ENCODE measurements at regions not wholly inside any gene's neighbourhood (a gene's known extent, or its start where the extent isn't known, plus 50 kb on each side); places are given as distances from the start of the nearest gene placed in this dataset.

DNA sequence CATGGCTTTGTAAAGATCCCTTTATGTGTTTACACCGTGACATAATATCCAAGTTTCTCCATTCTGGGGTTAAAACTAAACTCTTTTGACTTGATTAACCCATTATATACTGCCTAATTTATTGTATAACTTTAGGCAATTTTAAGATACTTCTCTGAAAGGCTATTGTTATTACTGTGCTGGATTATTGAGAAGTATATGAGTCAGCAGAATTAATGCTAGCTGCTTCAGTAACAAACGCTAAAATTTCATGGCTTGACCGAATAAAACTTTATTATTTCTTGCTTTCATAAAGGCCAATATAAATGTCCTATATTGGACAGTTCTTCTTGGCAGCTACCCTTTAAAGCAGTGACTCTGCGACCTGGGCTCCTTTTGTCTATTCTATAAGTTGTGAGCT lies 853.9 kb downstream of the SORCS3 start:
- no peak for DNase-seq

- no peak for DNase-seq
These were observed 853.2 kb downstream of the SORCS3 start for GRCh38 chr10:105494303-105494702.

- no peak for DNase-seq
These were observed 832.1 kb downstream of the SORCS3 start for GRCh38 chr10:105473170-105473569.

DNA sequence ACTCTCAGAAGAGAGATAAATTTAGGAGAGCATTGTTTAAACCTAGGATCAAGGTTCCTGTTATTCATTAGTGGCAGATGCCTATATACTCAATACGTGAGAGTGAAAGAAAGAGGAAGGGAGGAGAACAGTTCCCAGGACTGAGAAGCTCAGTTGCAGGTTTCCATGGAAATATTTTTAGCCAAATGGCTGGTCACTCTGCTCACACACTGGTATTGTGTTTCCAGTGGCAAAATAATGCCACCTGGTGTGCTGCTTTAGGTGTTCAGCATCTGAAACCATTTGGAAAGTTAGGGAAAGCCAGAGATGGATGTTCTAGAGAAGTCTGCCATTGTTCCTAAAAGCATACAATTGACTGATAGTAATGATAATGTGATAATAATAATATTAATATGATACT lies 827.7 kb downstream of the SORCS3 start:
- no peak for DNase-seq

DNA sequence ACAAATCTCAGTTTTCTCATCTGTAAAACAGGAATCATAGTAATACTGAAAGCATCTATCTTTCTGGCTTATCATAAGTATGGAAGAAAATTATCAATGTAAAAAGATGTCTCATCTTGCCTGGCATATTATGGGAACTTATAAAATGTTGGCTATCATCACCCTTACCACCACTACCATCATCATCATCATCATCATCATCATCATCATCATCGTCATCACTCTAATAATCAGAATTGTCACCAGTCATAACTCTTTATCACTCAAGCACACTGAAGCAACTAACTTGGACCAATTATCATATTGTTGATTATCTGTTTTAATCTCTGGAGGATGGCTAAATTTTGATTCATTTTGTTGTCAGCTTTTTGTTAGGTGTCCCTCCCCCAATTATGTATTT lies 825.4 kb downstream of the SORCS3 start:
- DNase-seq, result no peak

- no peak for DNase-seq
These were observed 793.9 kb downstream of the SORCS3 start for GRCh38 chr10:105434970-105435369.

- DNase-seq, result no peak
These were observed 772.9 kb downstream of the SORCS3 start for GRCh38 chr10:105413997-105414396.

DNA sequence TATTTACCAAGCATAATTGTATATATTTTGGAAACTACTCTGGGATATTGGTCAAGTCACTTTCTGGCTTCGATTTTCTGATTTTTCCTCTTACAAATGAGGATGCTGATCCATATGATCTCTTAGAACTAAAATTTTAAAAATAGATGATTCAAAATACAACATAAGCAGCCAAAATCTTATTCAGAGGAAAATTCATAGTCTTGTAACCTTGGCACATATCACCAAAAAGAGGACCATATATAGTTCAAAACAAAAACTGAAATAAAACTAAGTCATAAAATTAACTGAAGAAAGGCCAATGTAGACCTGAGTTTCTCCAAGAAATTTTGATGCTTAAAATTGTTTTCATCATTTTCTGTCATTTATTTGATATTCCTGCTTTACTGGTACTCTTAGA lies 768.3 kb downstream of the SORCS3 start:
- DNase-seq, result no peak

DNA sequence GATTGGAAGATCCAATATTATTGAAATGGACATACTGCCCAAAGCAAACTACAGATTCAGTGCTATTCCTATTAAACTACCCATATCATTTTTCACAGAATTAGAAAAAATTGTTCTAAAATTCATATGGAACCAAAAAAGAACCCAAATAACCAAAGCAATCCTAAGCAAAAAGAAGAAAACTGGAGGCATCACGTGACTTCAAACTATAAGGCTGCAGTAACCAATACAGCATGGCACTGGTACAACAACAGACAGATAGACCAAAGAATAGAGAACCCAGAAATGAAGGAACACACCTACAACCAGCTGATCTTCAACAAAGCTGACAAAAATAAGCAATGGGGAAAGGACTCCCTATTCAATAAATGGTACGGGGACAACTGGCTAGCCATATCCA lies 765.4 kb downstream of the SORCS3 start:
- no peak for DNase-seq

DNA sequence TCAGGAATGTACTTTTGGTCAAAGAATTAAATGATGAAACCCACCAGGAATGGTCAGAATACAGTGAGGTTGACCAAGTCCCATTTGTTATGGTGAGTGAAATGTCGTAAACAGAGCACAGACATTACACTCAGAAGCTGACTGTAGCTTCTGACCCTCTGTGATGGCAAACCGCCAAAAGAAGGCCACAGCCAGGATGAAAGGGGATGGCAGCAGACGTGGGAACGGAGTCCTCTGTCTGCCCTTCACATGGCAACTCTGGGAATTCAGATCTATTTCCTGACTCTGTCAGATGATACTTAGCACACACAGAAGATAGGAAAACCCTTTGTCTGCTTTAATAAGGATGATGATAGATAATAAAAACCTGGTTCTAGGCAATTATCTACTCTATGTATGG lies 757.1 kb downstream of the SORCS3 start:
- no peak for DNase-seq

DNA sequence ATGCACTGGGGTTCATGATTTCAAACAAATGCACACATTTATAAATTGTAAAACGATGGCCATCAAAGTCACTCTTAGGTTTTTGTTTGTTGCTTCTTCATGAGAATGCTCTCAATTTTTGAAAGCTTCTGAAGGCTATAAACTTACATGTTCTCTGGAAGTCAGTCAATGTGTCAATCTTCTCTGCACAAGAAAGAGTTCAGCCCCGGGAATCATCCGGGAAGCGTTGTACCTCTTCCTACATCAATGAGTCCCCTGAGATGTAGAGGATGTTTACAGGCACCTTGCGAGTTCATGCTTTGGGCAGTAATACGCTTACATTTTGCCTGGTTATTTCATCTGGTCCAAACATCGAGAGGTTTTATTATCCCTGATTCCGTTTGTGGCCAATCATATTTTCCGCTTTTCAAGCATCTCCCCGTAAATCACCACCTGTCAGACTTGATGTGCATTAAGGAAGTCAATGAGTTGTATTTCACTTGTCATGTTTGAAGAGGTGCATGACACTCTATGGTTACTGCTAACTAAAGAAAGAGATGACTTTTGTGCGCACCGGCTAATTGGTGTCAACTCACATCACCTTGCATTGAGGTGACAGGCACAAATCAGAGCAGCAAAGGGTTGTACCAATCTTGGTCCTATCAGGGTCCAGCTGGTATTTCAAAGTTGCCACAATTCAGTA lies 750.7 kb downstream of the SORCS3 start:
- no peak for DNase-seq

DNA sequence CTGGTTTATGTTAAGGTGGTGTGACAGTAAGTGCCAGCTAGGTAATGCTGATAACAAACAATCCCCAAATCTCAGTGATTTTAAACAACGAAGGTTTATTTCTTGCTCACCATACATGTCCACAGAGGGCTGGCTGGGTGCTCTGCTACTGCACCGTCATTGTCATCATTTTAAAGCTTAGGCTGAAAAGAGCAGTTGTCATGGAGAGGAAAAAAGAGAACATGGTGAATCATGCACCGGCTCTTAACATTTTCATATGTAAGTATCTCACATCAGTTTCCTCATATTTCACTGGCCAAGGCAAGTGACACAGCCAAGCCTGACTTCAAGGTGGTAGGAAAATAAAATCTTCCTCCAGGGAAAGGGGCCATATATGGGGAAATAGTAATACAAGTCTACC lies 746.9 kb downstream of the SORCS3 start:
- no peak for DNase-seq

DNA sequence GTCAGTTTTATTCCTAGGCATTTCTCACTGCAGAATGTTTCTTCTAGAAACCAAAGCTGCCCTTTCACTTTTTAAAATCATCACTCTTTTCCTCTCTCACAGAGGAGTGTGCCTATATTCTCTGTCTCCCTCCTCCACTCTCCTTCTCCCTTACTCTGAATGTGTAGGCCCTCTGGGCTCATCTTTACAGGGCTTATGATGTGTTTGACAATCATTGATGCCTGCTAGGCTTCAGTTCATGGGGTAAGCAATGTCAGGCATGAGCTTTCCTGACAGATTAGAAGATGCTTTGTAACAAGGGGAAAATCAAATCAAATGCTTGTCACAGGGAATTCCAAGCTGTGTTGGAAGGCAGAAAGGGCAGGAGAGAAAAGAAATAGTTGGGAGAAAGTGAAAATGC lies 742.9 kb downstream of the SORCS3 start:
- no peak for DNase-seq

DNA sequence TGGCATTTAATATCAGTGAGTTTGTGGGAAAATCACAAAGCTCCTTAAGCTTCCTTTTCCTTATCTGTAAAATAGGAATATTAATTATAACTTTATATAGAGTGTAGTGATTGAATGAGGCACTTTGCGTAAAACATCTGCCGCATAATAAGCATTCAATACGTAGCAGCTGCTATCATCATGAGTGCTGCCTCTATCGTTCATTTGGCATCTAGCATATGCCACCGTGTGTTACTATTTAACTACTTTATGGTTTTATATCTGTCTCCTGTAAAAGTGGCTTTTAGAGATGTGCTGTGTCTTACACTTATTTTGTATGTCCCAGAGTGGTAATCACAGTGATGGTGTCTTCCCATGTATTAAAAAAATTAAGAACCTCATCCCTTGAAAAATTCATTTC lies 729.6 kb downstream of the SORCS3 start:
- DNase-seq, result no peak

DNA sequence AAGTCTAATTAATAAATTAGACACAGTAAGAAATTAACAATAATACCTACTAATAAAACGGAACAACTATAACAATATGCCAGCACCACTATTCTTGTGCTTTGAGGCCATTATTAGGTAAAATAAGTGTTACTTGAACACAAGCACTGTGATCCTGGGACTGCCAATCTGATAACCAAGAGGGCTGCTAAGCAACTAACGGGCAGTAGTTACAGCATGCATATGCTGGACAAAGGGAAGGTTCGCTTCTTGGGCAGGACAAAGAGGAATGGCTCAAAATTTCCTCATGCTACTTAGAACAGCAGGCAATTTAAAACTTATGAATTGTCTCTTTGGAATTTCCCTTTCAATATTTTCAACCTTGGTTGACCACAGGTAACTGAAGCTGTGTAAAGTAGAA lies 718.6 kb downstream of the SORCS3 start:
- no peak for DNase-seq

DNA sequence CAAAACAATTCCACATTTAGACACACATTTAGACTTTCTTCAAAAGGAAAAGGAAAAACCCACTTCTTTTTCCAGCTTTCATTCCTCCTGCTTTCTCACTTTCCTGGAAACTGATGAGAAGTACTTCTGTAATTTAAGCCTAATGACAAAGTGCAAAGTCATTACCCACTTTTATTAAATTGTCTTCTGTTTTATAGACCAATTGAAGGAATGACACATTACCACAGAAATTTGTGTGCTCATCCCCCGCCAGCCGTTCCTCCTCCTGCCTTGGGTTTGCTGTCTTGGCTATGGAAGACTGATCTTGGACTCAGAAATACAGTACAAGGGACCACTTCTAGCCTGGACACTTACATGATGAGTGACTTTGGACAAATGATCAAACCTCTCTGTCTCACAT lies 717.8 kb downstream of the SORCS3 start:
- no peak for DNase-seq

DNA sequence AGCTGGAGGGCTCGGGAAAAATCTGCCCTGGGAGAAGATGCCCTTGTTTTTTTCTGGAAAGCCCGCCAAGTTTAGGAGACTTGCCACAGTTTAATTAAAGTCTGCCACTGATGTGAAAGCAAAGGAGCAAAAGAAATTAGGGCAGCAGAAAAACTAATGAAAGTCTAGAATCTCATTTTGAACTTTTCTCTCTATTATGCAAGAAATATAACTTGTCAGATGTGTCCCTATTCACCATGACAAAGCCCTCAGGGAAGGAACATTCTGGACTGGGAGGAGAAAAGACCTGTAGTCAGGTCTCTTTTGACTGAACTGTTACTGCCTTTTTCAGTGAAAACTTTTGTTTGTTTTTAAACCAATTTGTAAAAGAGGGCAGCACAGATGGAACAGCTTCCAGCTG lies 715.5 kb downstream of the SORCS3 start:
- DNase-seq, result no peak

GRCh38 chr10:105354010-105354409 lies 712.9 kb downstream of the SORCS3 start:
- no peak for DNase-seq

GRCh38 chr10:105352827-105353226 lies 711.7 kb downstream of the SORCS3 start:
- no peak for DNase-seq

DNA sequence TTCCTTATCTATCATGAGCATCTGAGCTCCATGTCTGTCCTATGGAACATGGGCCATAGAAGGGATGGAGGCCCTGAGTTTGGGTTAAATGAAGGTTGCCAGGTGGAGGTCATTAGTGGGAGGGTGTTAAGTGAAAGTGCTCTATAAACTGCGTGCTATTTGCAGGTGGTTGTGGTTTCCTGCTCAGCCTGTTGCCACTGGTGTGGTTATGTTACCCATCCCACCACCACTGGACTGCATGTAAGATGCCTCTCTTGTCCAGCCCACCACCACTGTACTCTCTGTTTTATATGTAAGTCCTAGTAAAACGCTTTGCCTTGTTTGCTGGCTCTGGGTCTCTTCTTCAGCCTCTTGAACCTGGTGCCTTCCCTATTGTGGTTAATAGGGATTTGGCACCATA lies 711.2 kb downstream of the SORCS3 start:
- no peak for DNase-seq

DNA sequence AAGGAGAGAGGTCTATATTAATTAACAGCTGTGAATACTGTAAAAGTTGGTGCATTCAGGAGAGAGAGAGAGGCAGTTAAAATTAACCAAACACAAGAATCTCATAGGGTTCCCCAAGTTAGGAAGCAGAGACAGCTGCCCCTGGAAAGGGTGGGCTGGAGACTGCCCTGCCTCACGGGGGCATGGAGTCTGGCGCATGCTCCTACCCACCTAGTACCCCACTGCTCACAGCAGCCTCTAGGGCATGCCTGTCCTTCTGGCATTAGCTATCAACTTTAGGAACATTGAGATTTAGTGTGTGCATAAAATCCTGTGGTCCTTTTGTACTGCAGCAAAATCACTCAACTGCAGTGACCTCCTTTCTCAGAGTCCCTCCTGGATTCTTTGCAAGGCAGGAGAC lies 710.1 kb downstream of the SORCS3 start:
- no peak for DNase-seq

DNA sequence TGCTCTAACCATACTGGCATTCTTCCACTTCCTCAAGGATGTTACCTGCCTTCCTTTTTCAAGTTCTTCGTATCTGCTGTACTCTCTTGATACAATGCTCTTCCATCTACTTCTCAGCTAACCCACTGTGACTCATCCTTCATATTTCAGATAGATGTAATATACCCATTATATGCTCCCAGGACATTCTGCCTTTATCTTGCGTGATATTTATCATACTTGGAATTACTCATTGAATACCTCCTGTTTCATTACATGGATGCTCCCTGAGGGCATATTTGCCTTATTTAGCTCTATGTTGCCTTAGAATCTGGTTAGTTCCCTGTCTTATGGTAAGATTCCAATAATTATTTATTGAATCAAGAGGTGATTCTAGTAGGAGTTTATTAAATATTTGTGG lies 706.4 kb downstream of the SORCS3 start:
- DNase-seq, result no peak

DNA sequence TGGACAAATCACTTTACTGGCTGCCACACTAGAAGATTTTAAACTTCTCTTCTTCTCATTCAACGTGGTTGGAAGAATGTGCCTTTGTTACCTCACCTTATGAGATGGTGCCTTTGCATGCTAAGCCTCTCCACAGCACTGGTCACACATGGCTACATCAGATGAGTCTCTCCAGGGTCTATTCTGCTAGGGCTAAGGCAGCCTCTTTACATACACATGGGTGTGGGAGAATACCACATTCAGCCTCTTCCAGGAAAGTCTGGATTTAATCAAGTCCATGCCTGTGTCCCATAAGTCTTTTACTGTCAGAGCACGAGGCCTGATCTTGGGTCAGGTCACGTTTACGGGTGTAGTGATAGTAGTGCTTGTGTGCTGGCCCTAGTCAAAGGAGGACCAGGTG lies 701.5 kb downstream of the SORCS3 start:
- no peak for DNase-seq

DNA sequence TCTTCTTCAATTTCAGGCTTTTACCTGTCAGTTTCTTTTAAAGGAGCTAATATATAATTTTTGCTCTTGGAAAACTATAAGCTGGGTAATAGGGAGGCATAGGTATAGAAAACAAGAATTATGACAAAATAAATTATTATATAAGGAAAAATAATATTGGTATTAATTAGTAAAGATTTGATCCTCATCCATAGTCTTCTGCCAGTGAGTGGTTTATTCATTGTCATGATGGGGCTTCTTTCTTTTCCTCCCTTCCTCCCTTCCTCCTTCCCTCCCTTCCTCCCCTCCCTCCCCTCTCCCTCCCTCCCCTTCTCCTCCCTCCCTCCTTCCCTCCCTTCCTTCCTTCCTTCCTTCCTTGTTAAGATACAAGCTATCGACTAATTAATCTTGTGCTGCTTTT lies 698.6 kb downstream of the SORCS3 start:
- no peak for DNase-seq

GRCh38 chr10:105328503-105329133 lies 687.5 kb downstream of the SORCS3 start:
- no peak for DNase-seq
